GM10266 (cell line): ENCODE measurements at regions not wholly inside any gene's neighbourhood (a gene's known extent, or its start where the extent isn't known, plus 50 kb on each side); places are given as distances from the start of the nearest gene placed in this dataset.

Source experiments
- DNase-seq: peaks from one replicate; pipeline ENCODE4 v3.0.0; 2012; ENCODE audit errors: extremely low spot score
- CTCF ChIP-seq: IDR thresholded peaks from 2 replicates; pipeline ENCODE4 v1.5.1; 2012; ENCODE audit warnings: mild to moderate bottlenecking, low read depth; ENCODE audit not compliant: control insufficient read depth, insufficient read depth; ENCODE audit errors: missing control alignments

- DNase-seq = no peak
- TF ChIP-seq CTCF = no peak
Measured at GRCh38 chr4:52535793-52536192, 123.3 kb downstream of the USP46 start.
